ENCODE measurements at regions not wholly inside any gene's neighbourhood (a gene's known extent, or its start where the extent isn't known, plus 50 kb on each side); places are given as distances from the start of the nearest gene placed in this dataset.
A peak's percentile ranks its signal among the peaks of the same experiment; 100 is the strongest.

GRCh38 chr12:90335566-90335965 lies 619.4 kb downstream of the CCER1 start:
- H3K36me3 ChIP-seq: no peaks in the 10 kb centered on the region
- no peak for DNase-seq
- no peak overlapping the region for H3K27ac ChIP-seq
- no peaks in the 10 kb centered on the region for H3K9me3 ChIP-seq
- no peaks in the 10 kb centered on the region for H3K27me3 ChIP-seq
- 88 to 94% methylated on average over 1 of the region's 1 CpG for WGBS, 2 donors
- H3K4me1 ChIP-seq: peaks cover 0 to 11% (median 0%) of the 10 kb centered on the region in 9 donors
- no peak for ATAC-seq
- intact Hi-C loops (cut with DNase I): loop anchor here in 1 of 10 donors (10.0 kb wide), 1 partner anchor 791 kb away; no protein-coding TSS in a partner anchor
- H3K4me3 ChIP-seq: no peak overlapping the region
- no peak for TF ChIP-seq CTCF (IDR thresholded peaks at IDR 0.05)

GRCh38 chr12:90333939-90334338 lies 621.0 kb downstream of the CCER1 start:
- no peak overlapping the region for H3K27ac ChIP-seq
- no peak for DNase-seq
- peaks cover 0 to 11% (median 0%) of the 10 kb centered on the region in 9 donors for H3K4me1 ChIP-seq
- no peak for TF ChIP-seq CTCF (IDR thresholded peaks at IDR 0.05)
- no peaks in the 10 kb centered on the region for H3K36me3 ChIP-seq
- H3K4me3 ChIP-seq: no peak overlapping the region
- no peak for ATAC-seq
- H3K9me3 ChIP-seq: no peaks in the 10 kb centered on the region
- H3K27me3 ChIP-seq: no peaks in the 10 kb centered on the region
- intact Hi-C loops (cut with DNase I): loop anchor here in 1 of 10 donors (10.0 kb wide), 1 partner anchor 789 kb away; no protein-coding TSS in a partner anchor

- Histone ChIP-seq H3K4me3 (no peak overlapping the region), H3K27me3 (no peaks in the 10 kb centered on the region), H3K4me1 (peaks cover 0 to 11% (median 0%) of the 10 kb centered on the region in 9 donors), H3K27ac (no peak overlapping the region), H3K9me3 (no peaks in the 10 kb centered on the region), H3K36me3 (no peaks in the 10 kb centered on the region)
- intact Hi-C loops (cut with DNase I): loop anchor here in 1 of 10 donors (10.0 kb wide), 1 partner anchor 789 kb away; no protein-coding TSS in a partner anchor
- ATAC-seq (no peak), DNase-seq (no peak)
- 68 to 75% methylated on average over 2 of the region's 2 CpGs for WGBS, 2 donors
- no peak for TF ChIP-seq CTCF (IDR thresholded peaks at IDR 0.05)
These were observed 621.6 kb downstream of the CCER1 start for GRCh38 chr12:90333424-90333823.

- Histone ChIP-seq H3K36me3 (no peaks in the 10 kb centered on the region), H3K27me3 (no peaks in the 10 kb centered on the region), H3K4me1 (peaks cover 0 to 17% (median 0%) of the 10 kb centered on the region in 9 donors), H3K27ac (peak overlapping the region in 4 of 10 donors; percentile 9 to 23 (median 21)), H3K9me3 (no peaks in the 10 kb centered on the region), H3K4me3 (no peak overlapping the region)
- no peak for TF ChIP-seq CTCF (IDR thresholded peaks at IDR 0.05)
- ATAC-seq: no peak
- WGBS, 2 donors: 70% methylated on average over 1 of the region's 1 CpG
- intact Hi-C loops (cut with DNase I): loop anchor here in 1 of 10 donors (10.0 kb wide), 1 partner anchor 787 kb away; no protein-coding TSS in a partner anchor
- DNase-seq: no peak
These were observed 623.2 kb downstream of the CCER1 start for GRCh38 chr12:90331821-90332220.

All from heart right ventricle (tissue), 16 donors.